RPMI8226 (cell line): ENCODE measurements at regions not wholly inside any gene's neighbourhood (a gene's known extent, or its start where the extent isn't known, plus 50 kb on each side); places are given as distances from the start of the nearest gene placed in this dataset.
"Not testable (repeated sequence)": the region's sequence is repeated elsewhere in the genome, so short reads cannot be mapped to it uniquely, and the experiment has no call there.

ENCODE experiments used
- DNase-seq: peaks from one replicate; pipeline ENCODE4 v3.0.0-alpha.2; 2015

DNA sequence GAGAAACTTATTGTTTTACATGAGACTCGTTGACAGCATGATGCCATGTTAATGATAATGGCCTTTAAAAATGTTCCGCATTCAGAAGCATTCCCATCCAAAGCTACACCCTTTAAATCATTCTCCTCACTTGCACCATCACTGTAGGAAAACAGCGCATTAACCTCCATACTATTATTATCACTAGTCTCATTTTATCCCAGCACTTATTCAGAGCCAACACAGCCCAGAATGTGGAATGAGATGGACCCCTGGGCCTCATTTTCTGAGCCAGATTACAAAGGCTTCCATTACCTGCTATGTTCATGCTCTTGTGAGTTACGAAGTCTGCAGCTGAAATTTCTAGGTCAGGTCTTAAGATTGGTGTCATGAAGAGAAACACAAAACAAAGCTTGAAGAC is 159.4 kb downstream of the HS3ST3A1 start:
- DNase-seq = no peak

- DNase-seq = no peak
Observed at GRCh38 chr17:13441873-13442272, 159.9 kb downstream of the HS3ST3A1 start.

DNA sequence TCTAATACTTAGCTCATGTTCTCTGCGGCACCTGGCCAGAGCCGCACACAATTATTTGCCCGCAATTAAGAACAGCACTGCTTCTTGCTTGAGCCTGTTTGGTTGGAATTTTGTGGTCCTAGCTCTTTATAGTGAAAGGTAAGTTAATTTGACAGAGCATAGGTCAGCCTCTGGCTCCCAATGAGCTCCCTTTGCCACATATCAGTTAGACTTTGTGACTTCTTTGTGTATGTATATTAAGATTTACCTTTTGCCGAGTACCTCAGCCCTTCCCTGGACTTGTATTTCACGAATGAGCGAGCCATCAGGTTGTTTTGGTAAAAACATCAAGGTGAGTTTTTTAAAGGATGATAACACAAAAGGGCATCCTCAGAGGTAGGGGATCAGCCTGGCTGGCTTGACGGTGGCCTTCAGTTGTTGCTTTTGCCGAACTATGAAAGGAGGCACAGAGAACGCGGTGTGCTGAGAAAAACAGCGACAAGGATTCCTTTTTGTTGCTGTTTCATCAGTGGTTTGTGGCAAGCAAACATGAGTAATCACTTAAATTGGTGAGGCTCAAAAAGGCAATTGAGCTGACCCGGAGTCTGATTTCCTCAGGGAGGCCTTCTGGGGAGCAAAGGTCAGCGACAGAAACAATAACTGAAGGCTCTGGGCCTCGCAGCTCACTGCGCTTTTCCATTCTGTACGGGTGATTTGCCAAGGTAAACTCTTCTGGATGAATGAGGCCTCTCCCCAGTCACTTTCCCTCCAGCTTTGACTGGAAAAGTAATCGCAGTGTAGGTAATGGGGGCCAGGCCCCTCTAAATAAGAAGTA is 163.6 kb downstream of the HS3ST3A1 start:
- DNase-seq = no peak

GRCh38 chr17:13435230-13435629 is 166.5 kb downstream of the HS3ST3A1 start:
- DNase-seq = no peak

DNA sequence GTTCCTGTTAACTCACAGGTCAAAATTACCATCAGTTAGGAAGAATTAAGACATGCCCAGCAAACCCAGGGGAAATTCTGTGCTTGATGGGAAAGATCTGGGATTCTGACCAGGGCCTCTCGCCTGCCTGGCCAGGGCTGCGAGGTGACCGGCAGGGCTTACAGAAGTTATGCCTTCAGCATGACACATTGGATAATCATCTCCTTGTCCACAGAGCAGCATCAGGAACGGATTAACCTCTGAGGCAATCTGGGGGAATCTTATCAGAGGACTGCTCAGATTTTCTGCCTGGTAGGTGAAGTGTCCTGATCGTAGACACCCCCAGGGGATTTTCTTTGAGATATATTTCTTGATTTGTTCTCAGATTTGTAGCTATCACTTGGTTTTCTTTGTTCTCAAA is 172.5 kb downstream of the HS3ST3A1 start:
- no peak for DNase-seq

DNA sequence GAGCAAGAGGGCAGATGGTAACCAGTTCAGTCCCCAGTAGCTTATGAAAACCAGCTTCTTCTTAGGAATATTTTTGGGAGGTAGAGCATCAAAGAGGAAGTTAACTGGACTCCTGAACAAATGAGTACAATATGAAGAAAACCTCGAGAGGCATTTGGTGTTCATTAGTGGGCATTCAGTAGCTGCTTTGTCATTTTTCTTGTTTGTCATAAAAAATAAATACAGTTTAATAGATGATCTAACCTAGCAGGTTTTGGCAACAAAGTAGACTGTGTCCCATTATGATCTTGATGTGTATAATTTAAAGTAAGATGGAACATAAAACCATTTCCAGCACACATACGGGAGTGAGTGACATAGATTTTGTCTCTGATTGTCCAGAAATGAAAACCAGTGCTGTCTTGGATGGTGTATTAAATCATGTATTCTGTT is 173.1 kb downstream of the HS3ST3A1 start:
- DNase-seq = no peak

- no peak for DNase-seq
Observed at GRCh38 chr17:13426991-13427390, 174.7 kb downstream of the HS3ST3A1 start.

GRCh38 chr17:13425390-13425789 is 176.3 kb downstream of the HS3ST3A1 start:
- no peak for DNase-seq

DNA sequence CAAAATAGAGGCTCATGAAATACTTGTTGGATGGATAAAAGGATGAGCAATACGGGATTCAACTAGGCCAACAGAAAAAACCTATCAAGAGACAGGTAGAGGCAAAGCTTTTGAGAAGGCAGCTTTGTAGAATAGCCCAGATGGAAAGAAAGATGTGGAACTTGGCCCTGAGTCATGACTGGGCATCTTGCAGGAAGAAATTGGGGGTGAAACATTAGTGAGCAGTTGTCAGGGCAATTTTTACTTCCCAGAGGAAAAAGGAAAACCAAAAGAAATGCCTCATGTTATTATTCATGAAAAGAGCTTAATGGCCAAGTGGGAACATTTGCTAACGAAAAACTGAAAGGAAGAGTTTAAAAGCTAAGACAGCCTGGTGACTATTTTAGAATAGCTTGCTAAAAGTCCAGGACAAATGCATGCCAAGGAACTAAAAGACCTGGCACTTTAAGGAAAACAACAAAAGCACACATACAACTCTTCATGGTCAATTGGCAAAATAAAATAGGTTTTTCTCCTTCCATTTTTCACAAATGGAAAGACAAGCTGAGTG is 180.1 kb downstream of the HS3ST3A1 start:
- DNase-seq = no peak

DNA sequence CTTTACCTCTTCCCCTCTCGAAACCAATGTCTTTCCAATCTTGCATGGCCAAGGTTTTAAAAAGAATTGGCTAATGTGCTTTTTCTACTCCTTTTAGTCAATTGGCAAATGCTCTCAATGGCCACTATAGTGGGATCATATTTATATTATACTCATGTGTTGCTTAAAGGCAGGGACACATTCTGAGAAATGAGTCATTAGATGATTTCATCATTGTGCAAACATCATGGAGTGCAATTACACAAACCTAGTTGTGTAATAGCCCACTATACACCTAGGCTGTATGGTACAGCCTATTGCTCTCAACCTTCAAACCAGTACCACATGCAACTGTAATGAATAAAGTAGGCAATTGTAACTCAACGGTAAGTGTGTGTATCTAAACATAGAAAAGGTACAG is 180.9 kb downstream of the HS3ST3A1 start:
- no peak for DNase-seq

GRCh38 chr17:13420418-13420826 is 181.3 kb downstream of the HS3ST3A1 start:
- DNase-seq = no peak

GRCh38 chr17:13419676-13420075 is 182.1 kb downstream of the HS3ST3A1 start:
- DNase-seq = no peak

GRCh38 chr17:13418891-13419290 is 182.8 kb downstream of the HS3ST3A1 start:
- no peak for DNase-seq

- no peak for DNase-seq
Observed at GRCh38 chr17:13417381-13417950, 184.3 kb downstream of the HS3ST3A1 start.

- DNase-seq = no peak
Observed at GRCh38 chr17:13416748-13417363, 184.9 kb downstream of the HS3ST3A1 start.

GRCh38 chr17:13415871-13416416 is 185.8 kb downstream of the HS3ST3A1 start:
- DNase-seq = no peak

DNA sequence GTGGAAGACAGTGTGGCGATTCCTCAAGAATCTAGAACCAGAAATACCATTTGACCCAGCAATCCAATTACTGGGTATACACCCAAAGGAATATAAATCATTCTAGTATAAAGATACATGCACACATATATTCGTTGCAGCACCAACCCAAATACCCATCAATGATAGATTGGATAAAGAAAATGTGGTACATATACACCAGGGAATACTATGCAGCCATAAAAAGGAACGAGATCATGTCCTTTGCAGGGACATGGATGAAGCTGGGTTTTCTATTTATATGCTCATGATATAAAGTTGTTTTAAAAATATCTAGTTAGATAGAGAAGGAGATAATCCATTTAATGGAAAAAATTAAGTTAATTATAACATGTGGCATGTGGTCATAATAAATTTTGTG is 186.5 kb downstream of the HS3ST3A1 start:
- not testable (repeated sequence) for DNase-seq

DNA sequence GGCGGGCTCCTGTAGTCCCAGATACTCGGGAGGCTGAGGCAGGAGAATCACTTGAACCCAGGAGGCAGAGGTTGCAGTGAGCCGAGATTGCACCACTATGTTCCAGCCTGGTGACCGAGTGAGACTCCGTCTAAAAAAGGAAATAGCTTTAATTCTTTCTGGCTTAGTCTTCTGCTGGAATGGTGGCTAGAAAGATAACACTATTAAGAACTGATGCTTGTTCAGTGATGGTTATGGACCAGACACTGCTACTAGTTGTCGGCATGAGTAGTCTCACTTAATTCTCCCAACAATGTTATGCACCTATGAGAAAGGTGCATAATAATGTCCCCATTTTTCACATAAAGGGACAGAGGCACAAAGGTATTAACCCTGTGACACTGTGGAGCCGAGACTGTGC is 188.7 kb downstream of the HS3ST3A1 start:
- DNase-seq = no peak

- no peak for DNase-seq
Observed at GRCh38 chr17:13410874-13411273, 190.9 kb downstream of the HS3ST3A1 start.

- no peak for DNase-seq
Observed at GRCh38 chr17:13410214-13410613, 191.5 kb downstream of the HS3ST3A1 start.

GRCh38 chr17:13409455-13409854 is 192.3 kb downstream of the HS3ST3A1 start:
- DNase-seq = no peak

GRCh38 chr17:13407381-13407780 is 194.3 kb downstream of the HS3ST3A1 start:
- no peak for DNase-seq

DNA sequence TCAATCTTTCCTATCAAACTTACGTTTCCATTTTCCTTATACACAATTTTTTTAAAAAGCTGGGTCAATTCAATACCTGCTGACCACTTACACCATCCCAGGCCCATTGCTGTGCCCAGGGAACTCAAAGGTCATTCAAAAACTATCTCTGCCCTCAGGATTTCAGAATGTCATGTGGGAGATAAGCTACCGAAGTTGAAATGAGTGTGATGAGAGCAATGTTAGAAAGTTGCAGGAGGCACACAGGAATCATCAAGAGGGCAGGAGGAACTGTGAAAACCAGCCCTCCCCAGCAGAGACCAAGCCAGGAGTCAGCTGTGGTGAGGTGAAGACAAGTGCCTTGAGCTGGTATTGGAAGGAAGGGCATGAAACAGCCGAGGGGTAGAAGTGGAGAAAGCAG is 195.9 kb downstream of the HS3ST3A1 start:
- DNase-seq = no peak

GRCh38 chr17:13405080-13405479 is 196.6 kb downstream of the HS3ST3A1 start:
- no peak for DNase-seq
